ENCODE measurements at regions not wholly inside any gene's neighbourhood (a gene's known extent, or its start where the extent isn't known, plus 50 kb on each side); places are given as distances from the start of the nearest gene placed in this dataset.

- TF ChIP-seq CTCF (optimal IDR thresholded peaks at IDR 0.05 in 1 of 3, IDR thresholded peaks at IDR 0.05 in 1 of 3, conservative IDR thresholded peaks at IDR 0.05 in 1 of 3; ENCODE audit: extremely low read depth in 1 of 3, insufficient read depth in 2 of 3, low read length in 3 of 3) (no peak), EZH2 (IDR thresholded peaks at IDR 0.05; ENCODE audit: low read length) (no peak)
Measured at GRCh38 chr3:193852901-193853300, 259.9 kb downstream of the OPA1 start.

Measured in keratinocyte (primary cell).